Activated T-helper 2 cell treated with anti-CD3 and anti-CD28 coated beads, Interferon-gamma antibody, Interleukin-2, Interleukin-4, amounts not matched to agents 10 μg/mL and 5 μg/mL and 100 μg/mL, durations not matched to agents 14 hours and 24 hours and 36 hours (primary cell): ENCODE measurements at regions not wholly inside any gene's neighbourhood (a gene's known extent, or its start where the extent isn't known, plus 50 kb on each side); places are given as distances from the start of the nearest gene placed in this dataset.

ENCODE experiments used
- DNase-seq: peaks from one replicate; pipeline ENCODE4 v3.0.0; 2021; ENCODE audit warnings: low spot score
- H3K27ac Mint-ChIP-seq: one replicate; pipeline ENCODE4 v1.8.0; 2021; ENCODE audit warnings: mixed read lengths
- H3K27me3 Mint-ChIP-seq: one replicate; pipeline ENCODE4 v1.8.0; 2021; ENCODE audit warnings: low read depth, mixed read lengths
- H3K36me3 Mint-ChIP-seq: one replicate; pipeline ENCODE4 v1.8.0; 2021; ENCODE audit warnings: low read depth, mixed read lengths
- H3K4me1 Mint-ChIP-seq: one replicate; pipeline ENCODE4 v1.8.0; 2021; ENCODE audit warnings: low read depth, mixed read lengths
- H3K4me3 Mint-ChIP-seq: one replicate; pipeline ENCODE4 v1.8.0; 2021; ENCODE audit warnings: low read depth, mild to moderate bottlenecking, moderate library complexity, mixed read lengths
- H3K9me3 Mint-ChIP-seq: one replicate; pipeline ENCODE4 v1.8.0; 2021; ENCODE audit warnings: mixed read lengths
- intact Hi-C: fragments of 100-400 bp; cut with micrococcal nuclease; formaldehyde crosslinking; loops from one replicate; pipeline ENCODE4 v1.15.1; 2023

DNA sequence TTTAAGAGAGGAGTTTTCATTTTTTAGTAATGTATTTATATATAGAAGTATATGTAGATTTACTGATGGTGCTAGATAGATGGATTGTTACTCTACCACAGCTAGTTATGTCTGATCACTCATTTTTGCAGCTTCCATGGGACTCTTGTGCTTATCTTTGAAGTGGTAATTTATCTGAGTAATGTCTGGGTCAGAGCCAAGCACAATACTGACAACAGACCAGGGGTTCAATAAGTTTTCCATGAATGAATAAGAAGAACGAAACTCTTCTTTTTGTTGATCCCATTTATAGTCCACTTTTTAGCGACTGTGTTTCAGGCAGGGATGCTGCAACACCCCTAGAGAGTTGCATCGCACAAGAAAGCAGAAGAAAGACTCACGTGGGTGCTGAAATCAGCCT is 935.2 kb downstream of the PLA2G4A start:
- Mint-ChIP-seq H3K27me3 (no peaks in the 10 kb centered on the region), H3K27ac (no peak overlapping the region), H3K4me1 (no peaks in the 10 kb centered on the region), H3K4me3 (no peak overlapping the region), H3K9me3 (peaks cover 13% of the 10 kb centered on the region), H3K36me3 (no peaks in the 10 kb centered on the region)
- DNase-seq = no peak
- intact Hi-C loops = no loop called here

GRCh38 chr1:187771396-187771795 is 942.6 kb downstream of the PLA2G4A start:
- H3K27me3 Mint-ChIP-seq = no peaks in the 10 kb centered on the region
- no peak for DNase-seq
- no peak overlapping the region for H3K4me3 Mint-ChIP-seq
- no peaks in the 10 kb centered on the region for H3K36me3 Mint-ChIP-seq
- no peak overlapping the region for H3K27ac Mint-ChIP-seq
- H3K4me1 Mint-ChIP-seq = no peaks in the 10 kb centered on the region
- intact Hi-C loops = no loop called here
- H3K9me3 Mint-ChIP-seq = peaks cover 9% of the 10 kb centered on the region

DNA sequence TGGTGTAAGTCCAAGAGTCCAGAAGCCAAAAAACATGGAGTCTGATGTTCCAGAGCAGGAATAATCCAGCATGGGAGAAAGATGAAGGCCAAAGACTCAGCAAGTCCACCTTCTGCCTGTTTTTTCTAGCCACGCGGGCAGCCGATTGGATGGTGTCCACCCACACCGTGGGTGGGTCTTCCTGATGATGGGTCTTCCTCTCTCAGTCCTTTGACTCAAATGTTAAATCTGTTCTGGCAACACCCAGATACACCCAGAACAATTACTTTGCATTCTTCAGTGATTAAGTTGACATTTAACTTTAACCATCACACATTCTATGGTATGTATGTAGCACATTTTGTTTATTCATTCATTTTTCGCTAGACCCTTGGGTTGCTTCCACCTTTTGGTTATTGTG is 944.4 kb downstream of the PLA2G4A start:
- intact Hi-C loops = no loop called here
- Mint-ChIP-seq H3K4me1 (no peaks in the 10 kb centered on the region), H3K27me3 (no peaks in the 10 kb centered on the region), H3K36me3 (no peaks in the 10 kb centered on the region), H3K9me3 (peaks cover 3% of the 10 kb centered on the region), H3K4me3 (no peak overlapping the region), H3K27ac (no peak overlapping the region)
- DNase-seq = no peak

- Mint-ChIP-seq H3K27ac (no peak overlapping the region), H3K27me3 (no peaks in the 10 kb centered on the region), H3K36me3 (no peaks in the 10 kb centered on the region), H3K4me3 (no peak overlapping the region), H3K9me3 (peaks cover 5% of the 10 kb centered on the region), H3K4me1 (no peaks in the 10 kb centered on the region)
- intact Hi-C loops = no loop called here
- DNase-seq = no peak
These were observed 959.0 kb downstream of the PLA2G4A start for GRCh38 chr1:187787736-187788135.

GRCh38 chr1:187788718-187789117 is 960.0 kb downstream of the PLA2G4A start:
- Mint-ChIP-seq H3K4me3 (no peak overlapping the region), H3K4me1 (no peaks in the 10 kb centered on the region), H3K27me3 (no peaks in the 10 kb centered on the region), H3K9me3 (no peaks in the 10 kb centered on the region), H3K27ac (no peak overlapping the region), H3K36me3 (no peaks in the 10 kb centered on the region)
- intact Hi-C loops = no loop called here
- DNase-seq = no peak

DNA sequence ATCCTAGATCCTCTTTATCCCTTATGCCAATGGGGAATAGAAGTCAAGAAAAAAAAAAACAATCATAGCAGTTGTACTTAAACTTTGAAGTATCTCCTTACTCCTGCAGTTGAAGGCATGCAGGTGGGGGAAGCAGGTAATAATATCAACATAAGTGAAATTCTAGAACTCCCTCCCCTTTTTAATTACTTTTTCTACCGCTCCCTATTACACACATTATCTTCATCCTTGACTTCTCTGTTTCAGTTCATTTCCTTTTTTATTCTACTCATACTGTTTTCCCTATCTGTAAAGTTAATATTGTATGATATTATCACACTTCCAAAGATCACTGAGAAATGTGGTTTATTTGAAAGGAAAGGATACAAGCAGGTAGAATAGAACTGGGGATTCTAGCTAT is 962.0 kb downstream of the PLA2G4A start:
- H3K4me1 Mint-ChIP-seq = no peaks in the 10 kb centered on the region
- no peak for DNase-seq
- intact Hi-C loops = no loop called here
- no peak overlapping the region for H3K4me3 Mint-ChIP-seq
- no peak overlapping the region for H3K27ac Mint-ChIP-seq
- H3K27me3 Mint-ChIP-seq = no peaks in the 10 kb centered on the region
- H3K9me3 Mint-ChIP-seq = no peaks in the 10 kb centered on the region
- no peaks in the 10 kb centered on the region for H3K36me3 Mint-ChIP-seq

GRCh38 chr1:187794561-187794960 is 965.8 kb downstream of the PLA2G4A start:
- H3K27ac Mint-ChIP-seq = no peak overlapping the region
- H3K4me1 Mint-ChIP-seq = no peaks in the 10 kb centered on the region
- no peaks in the 10 kb centered on the region for H3K36me3 Mint-ChIP-seq
- no peaks in the 10 kb centered on the region for H3K27me3 Mint-ChIP-seq
- H3K4me3 Mint-ChIP-seq = no peak overlapping the region
- intact Hi-C loops = no loop called here
- H3K9me3 Mint-ChIP-seq = peaks cover 6% of the 10 kb centered on the region
- DNase-seq = no peak

- Mint-ChIP-seq H3K4me3 (no peak overlapping the region), H3K27me3 (no peaks in the 10 kb centered on the region), H3K9me3 (no peaks in the 10 kb centered on the region), H3K36me3 (no peaks in the 10 kb centered on the region), H3K27ac (no peak overlapping the region), H3K4me1 (no peaks in the 10 kb centered on the region)
- intact Hi-C loops = no loop called here
- no peak for DNase-seq
These were observed 980.8 kb downstream of the PLA2G4A start for GRCh38 chr1:187809549-187809948.

- intact Hi-C loops = no loop called here
- H3K4me1 Mint-ChIP-seq = no peaks in the 10 kb centered on the region
- H3K27me3 Mint-ChIP-seq = no peaks in the 10 kb centered on the region
- no peak for DNase-seq
- H3K36me3 Mint-ChIP-seq = no peaks in the 10 kb centered on the region
- H3K9me3 Mint-ChIP-seq = peaks cover 6% of the 10 kb centered on the region
- H3K4me3 Mint-ChIP-seq = no peak overlapping the region
- no peak overlapping the region for H3K27ac Mint-ChIP-seq
These were observed 987.9 kb downstream of the PLA2G4A start for GRCh38 chr1:187816646-187817045.

DNA sequence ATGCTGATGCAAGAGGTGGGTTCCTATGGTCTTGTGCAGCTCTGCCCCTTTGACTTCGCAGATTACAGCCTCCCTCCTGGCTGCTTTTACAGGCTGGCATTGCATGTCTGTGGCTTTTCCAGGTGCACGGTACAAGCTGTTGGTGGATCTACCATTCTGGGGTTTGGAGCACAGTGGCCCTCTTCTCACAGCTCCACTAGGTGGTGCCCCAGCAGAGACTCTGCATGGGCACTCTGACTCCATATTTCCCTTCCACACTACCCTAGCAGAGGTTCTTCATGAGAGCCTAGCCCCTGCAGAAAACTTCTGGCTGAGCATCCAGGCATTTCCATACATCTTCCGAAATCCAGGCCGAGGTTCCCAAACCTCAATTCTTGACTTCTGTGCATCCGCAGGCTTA is 989.0 kb downstream of the PLA2G4A start:
- no peak overlapping the region for H3K4me3 Mint-ChIP-seq
- no peaks in the 10 kb centered on the region for H3K4me1 Mint-ChIP-seq
- DNase-seq = no peak

DNA sequence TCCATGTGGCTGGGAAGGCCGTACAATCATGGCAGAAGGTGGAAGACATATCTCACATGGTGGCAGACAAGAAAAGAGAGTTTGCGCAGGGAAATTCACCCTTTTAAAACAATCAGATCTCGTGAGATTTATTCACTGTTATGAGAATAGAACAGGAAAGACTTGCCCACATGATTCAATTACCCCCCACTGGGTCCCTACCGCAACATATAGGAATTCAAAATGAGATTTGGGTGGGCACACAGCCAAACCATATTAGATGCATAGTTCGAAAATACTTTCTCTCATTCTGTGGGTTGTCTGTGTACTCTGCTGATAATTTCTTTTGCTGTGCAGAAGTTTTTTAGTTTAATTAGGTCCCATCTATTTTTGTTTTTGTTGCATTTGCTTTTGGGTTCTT is 990.3 kb downstream of the PLA2G4A start:
- H3K36me3 Mint-ChIP-seq = no peaks in the 10 kb centered on the region
- H3K4me1 Mint-ChIP-seq = no peaks in the 10 kb centered on the region
- no peak overlapping the region for H3K27ac Mint-ChIP-seq
- no peaks in the 10 kb centered on the region for H3K27me3 Mint-ChIP-seq
- intact Hi-C loops = no loop called here
- H3K9me3 Mint-ChIP-seq = peaks cover 17% of the 10 kb centered on the region
- no peak overlapping the region for H3K4me3 Mint-ChIP-seq
- no peak for DNase-seq

More for the DNA sequence above, 989.0 kb downstream of the PLA2G4A start:
- intact Hi-C loops = no loop called here
- no peaks in the 10 kb centered on the region for H3K36me3 Mint-ChIP-seq
- no peak overlapping the region for H3K27ac Mint-ChIP-seq
- H3K27me3 Mint-ChIP-seq = no peaks in the 10 kb centered on the region
- peaks cover 15% of the 10 kb centered on the region for H3K9me3 Mint-ChIP-seq

DNA sequence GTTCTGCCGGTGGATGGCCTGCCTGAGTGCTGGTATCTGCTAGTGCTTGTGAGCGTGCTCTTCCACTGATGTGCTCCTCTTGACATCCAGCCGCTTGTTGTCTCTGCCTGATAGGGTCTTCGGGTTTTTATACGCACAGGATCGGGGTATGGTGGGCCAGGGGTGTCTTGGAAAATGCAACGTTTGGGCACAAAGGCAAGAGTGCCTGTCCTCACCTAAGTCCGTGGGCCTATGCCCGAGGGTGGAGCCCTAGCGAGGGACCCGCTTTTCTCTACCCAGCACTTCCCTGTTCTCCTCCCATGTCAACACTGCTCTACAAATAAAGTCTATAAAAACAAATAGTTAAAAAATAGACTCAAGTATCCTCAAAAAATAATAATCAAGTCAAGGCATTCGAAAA is 1007.8 kb downstream of the PLA2G4A start:
- DNase-seq = no peak
- intact Hi-C loops = no loop called here
- H3K36me3 Mint-ChIP-seq = no peaks in the 10 kb centered on the region
- H3K27ac Mint-ChIP-seq = no peak overlapping the region
- no peaks in the 10 kb centered on the region for H3K4me1 Mint-ChIP-seq
- H3K27me3 Mint-ChIP-seq = no peaks in the 10 kb centered on the region
- H3K4me3 Mint-ChIP-seq = no peak overlapping the region
- peaks cover 8% of the 10 kb centered on the region for H3K9me3 Mint-ChIP-seq

DNA sequence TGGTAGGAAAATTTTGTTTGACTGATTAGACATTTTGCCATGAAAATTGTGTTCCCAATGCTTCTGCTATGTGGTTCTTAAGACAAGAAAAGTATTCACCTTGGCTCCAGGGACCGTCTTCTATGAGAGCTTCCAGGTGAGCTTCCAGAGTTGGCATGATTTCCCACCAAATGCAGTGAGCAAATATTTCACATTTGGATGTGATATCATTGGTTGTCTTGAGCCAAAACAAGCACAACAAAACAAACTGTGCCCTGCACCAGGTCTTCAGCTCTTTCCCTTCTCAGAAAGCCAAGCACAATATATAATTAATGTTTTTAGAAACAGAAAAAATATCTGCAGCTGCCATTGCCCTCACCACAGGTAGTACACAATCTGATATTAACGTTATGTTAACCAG is 1009.0 kb downstream of the PLA2G4A start:
- no peaks in the 10 kb centered on the region for H3K36me3 Mint-ChIP-seq
- intact Hi-C loops = no loop called here
- H3K27ac Mint-ChIP-seq = no peak overlapping the region
- no peak overlapping the region for H3K4me3 Mint-ChIP-seq
- H3K9me3 Mint-ChIP-seq = peaks cover 6% of the 10 kb centered on the region
- no peaks in the 10 kb centered on the region for H3K4me1 Mint-ChIP-seq
- no peak for DNase-seq
- no peaks in the 10 kb centered on the region for H3K27me3 Mint-ChIP-seq
